ENCODE measurements at regions not wholly inside any gene's neighbourhood (a gene's known extent, or its start where the extent isn't known, plus 50 kb on each side); places are given as distances from the start of the nearest gene placed in this dataset.
"Not testable (repeated sequence)": the region's sequence is repeated elsewhere in the genome, so short reads cannot be mapped to it uniquely, and the experiment has no call there.

DNA sequence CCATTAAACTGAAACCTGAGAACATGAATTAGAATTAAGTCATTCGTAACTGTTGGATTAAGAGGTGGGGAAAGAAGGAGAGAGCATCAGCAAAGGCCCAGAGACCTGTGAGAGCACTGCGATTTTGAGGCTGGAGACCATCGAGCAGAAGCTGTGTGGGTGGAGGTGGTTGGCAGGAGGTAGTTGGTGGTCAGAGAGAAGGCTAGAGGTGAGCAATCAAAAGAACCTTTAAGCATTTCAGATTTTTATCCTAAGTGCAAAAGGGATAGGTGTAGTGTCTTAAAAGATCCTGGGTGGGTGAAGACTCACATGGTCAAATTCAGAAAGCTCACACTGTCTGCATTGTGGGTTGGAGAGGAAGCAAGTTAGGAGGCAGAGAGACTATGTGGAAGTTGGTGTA, 65.1 kb upstream of the TEX264 start:
- Histone ChIP-seq H3K4ac (ENCODE audit: low read depth, low read length) (no peak overlapping the region), H3K79me2 (ENCODE audit: insufficient read depth, low read length) (no peaks in the 10 kb centered on the region), H3K9ac (ENCODE audit: extremely low read depth, insufficient read length, low read length) (no peak overlapping the region), H3K14ac (ENCODE audit: insufficient read depth, low read length) (no peak overlapping the region), H2BK120ac (ENCODE audit: low read depth, low read length, poor library complexity, severe bottlenecking) (no peak overlapping the region), H2AFZ (ENCODE audit: low read length) (no peak overlapping the region), H2BK15ac (ENCODE audit: low read depth, low read length) (no peak overlapping the region), H4K91ac (ENCODE audit: insufficient read length, low read depth, low read length) (no peak overlapping the region), H3K4me1 (ENCODE audit: insufficient read depth, low read length) (no peaks in the 10 kb centered on the region), H2BK5ac (ENCODE audit: insufficient read length, low read length) (no peak overlapping the region), H4K8ac (replicated peaks; ENCODE audit: insufficient read length, low read depth, low read length) (no peak overlapping the region), H3K27ac (ENCODE audit: insufficient read length, low read depth, low read length) (no peak overlapping the region), H4K20me1 (ENCODE audit: control insufficient read depth, insufficient read depth, insufficient read length) (no peaks in the 10 kb centered on the region), H3K23ac (ENCODE audit: insufficient read length, low read depth, low read length) (no peak overlapping the region), H3K27me3 (ENCODE audit: insufficient read depth, low read length) (no peaks in the 10 kb centered on the region), H2AK5ac (ENCODE audit: insufficient read length, low read length) (no peak overlapping the region), H3K9me3 (ENCODE audit: control insufficient read depth, low read depth, low read length) (no peaks in the 10 kb centered on the region), H2BK20ac (ENCODE audit: low read depth, low read length, poor library complexity, severe bottlenecking) (no peak overlapping the region), H3K79me1 (ENCODE audit: insufficient read depth, low read depth, low read length, poor library complexity, severe bottlenecking) (peaks cover 6% of the 10 kb centered on the region), H3T11ph (ENCODE audit: low read length) (no peak overlapping the region), H2BK12ac (ENCODE audit: insufficient read length, low read depth, low read length) (no peak overlapping the region), H3K56ac (ENCODE audit: insufficient read length, low read depth, low read length) (no peak overlapping the region), H3K4me2 (ENCODE audit: insufficient read depth, insufficient read length, low read length) (no peak overlapping the region), H4K5ac (ENCODE audit: insufficient read length, low read depth, low read length) (no peak overlapping the region), H3K23me2 (ENCODE audit: insufficient read length, low read depth, low read length, poor library complexity, severe bottlenecking) (no peaks in the 10 kb centered on the region), H3K18ac (ENCODE audit: insufficient read length, low read depth, low read length) (no peak overlapping the region)
- H3K4me3 Mint-ChIP-seq = no peak overlapping the region
- H3K27me3 Mint-ChIP-seq (ENCODE audit: low read depth) = no peaks in the 10 kb centered on the region
- peaks cover 10 to 17% of the 10 kb centered on the region in 2 experiments for H3K4me1 Mint-ChIP-seq
- no peak for DNase-seq
- peaks cover 29 to 31% (median 30%) of the 10 kb centered on the region in 3 experiments for H3K36me3 Mint-ChIP-seq (ENCODE audit: insufficient read depth in 1 of 3, low read depth in 3 of 3)
- TF ChIP-seq, protein P1, sequence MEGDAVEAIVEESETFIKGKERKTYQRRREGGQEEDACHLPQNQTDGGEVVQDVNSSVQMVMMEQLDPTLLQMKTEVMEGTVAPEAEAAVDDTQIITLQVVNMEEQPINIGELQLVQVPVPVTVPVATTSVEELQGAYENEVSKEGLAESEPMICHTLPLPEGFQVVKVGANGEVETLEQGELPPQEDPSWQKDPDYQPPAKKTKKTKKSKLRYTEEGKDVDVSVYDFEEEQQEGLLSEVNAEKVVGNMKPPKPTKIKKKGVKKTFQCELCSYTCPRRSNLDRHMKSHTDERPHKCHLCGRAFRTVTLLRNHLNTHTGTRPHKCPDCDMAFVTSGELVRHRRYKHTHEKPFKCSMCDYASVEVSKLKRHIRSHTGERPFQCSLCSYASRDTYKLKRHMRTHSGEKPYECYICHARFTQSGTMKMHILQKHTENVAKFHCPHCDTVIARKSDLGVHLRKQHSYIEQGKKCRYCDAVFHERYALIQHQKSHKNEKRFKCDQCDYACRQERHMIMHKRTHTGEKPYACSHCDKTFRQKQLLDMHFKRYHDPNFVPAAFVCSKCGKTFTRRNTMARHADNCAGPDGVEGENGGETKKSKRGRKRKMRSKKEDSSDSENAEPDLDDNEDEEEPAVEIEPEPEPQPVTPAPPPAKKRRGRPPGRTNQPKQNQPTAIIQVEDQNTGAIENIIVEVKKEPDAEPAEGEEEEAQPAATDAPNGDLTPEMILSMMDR (conservative IDR thresholded peaks at IDR 0.05) = no peak
- peaks cover 16 to 19% of the 10 kb centered on the region in 2 experiments for H3K9me3 Mint-ChIP-seq
- no CpG with 5 or more reads among the region's 3 CpGs for WGBS (ENCODE audit: extremely low coverage, insufficient read length, low lambda C conversion rate)
- peak overlapping the region in 1 of 3 experiments; percentile 2; a peak in 2 of 7 replicates for H3K27ac Mint-ChIP-seq

DNA sequence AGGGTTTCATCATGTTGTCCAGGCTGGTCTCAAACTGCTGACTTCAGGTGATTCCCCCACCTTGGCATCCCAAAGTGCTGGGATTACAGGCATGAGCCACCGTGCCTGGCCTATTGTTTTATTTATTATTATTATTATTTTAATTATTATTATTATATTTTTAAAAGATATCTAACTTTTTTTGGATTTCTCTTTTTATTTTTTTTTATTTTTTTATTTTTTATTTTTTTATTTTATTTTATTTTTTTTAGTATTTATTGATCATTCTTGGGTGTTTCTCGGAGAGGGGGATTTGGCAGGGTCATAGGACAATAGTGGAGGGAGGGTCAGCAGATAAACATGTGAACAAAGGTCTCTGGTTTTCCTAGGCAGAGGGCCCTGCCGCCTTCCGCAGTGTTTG, 64.2 kb upstream of the TEX264 start:
- not testable (repeated sequence) for H4K20me1 ChIP-seq (ENCODE audit: control insufficient read depth, insufficient read depth, insufficient read length); H3K4me2 ChIP-seq (ENCODE audit: insufficient read depth, insufficient read length, low read length)

More for the DNA sequence above, 64.2 kb upstream of the TEX264 start:
- H3K9ac ChIP-seq (ENCODE audit: extremely low read depth, insufficient read length, low read length); H2BK120ac ChIP-seq (ENCODE audit: low read depth, low read length, poor library complexity, severe bottlenecking); H3K79me1 ChIP-seq (ENCODE audit: insufficient read depth, low read depth, low read length, poor library complexity, severe bottlenecking); H3K14ac ChIP-seq (ENCODE audit: insufficient read depth, low read length); H3K79me2 ChIP-seq (ENCODE audit: insufficient read depth, low read length); H3K9me3 ChIP-seq (ENCODE audit: control insufficient read depth, low read depth, low read length); H2BK15ac ChIP-seq (ENCODE audit: low read depth, low read length); H4K5ac ChIP-seq (ENCODE audit: insufficient read length, low read depth, low read length); H3K56ac ChIP-seq (ENCODE audit: insufficient read length, low read depth, low read length); H2BK12ac ChIP-seq (ENCODE audit: insufficient read length, low read depth, low read length); H3T11ph ChIP-seq (ENCODE audit: low read length); H3K4ac ChIP-seq (ENCODE audit: low read depth, low read length); H3K27me3 Mint-ChIP-seq (ENCODE audit: low read depth); H3K27me3 ChIP-seq (ENCODE audit: insufficient read depth, low read length); H3K18ac ChIP-seq (ENCODE audit: insufficient read length, low read depth, low read length); H2AK5ac ChIP-seq (ENCODE audit: insufficient read length, low read length); H4K8ac ChIP-seq (replicated peaks; ENCODE audit: insufficient read length, low read depth, low read length); H2AFZ ChIP-seq (ENCODE audit: low read length); H3K4me3 Mint-ChIP-seq; DNase-seq; H3K23ac ChIP-seq (ENCODE audit: insufficient read length, low read depth, low read length); H2BK5ac ChIP-seq (ENCODE audit: insufficient read length, low read length); H2BK20ac ChIP-seq (ENCODE audit: low read depth, low read length, poor library complexity, severe bottlenecking); H4K91ac ChIP-seq (ENCODE audit: insufficient read length, low read depth, low read length); H3K27ac ChIP-seq (ENCODE audit: insufficient read length, low read depth, low read length); H3K23me2 ChIP-seq (ENCODE audit: insufficient read length, low read depth, low read length, poor library complexity, severe bottlenecking); H3K4me1 ChIP-seq (ENCODE audit: insufficient read depth, low read length): not testable (repeated sequence)
- peaks cover 10 to 17% of the 10 kb centered on the region in 2 experiments for H3K4me1 Mint-ChIP-seq
- peaks cover 29 to 30% (median 29%) of the 10 kb centered on the region in 3 experiments for H3K36me3 Mint-ChIP-seq (ENCODE audit: insufficient read depth in 1 of 3, low read depth in 3 of 3)
- WGBS (ENCODE audit: extremely low coverage, insufficient read length, low lambda C conversion rate) = no CpG with 5 or more reads among the region's 4 CpGs
- H3K27ac Mint-ChIP-seq = 0 out of 7 replicates have a peak overlapping the region, but pooled peaks of 1 of the 3 experiments have one; percentile 75
- H3K9me3 Mint-ChIP-seq = peaks cover 16 to 19% of the 10 kb centered on the region in 2 experiments

Data from H9 (cell line).